Anterior cingulate cortex (tissue), 58 donors: ENCODE measurements at regions not wholly inside any gene's neighbourhood (a gene's known extent, or its start where the extent isn't known, plus 50 kb on each side); places are given as distances from the start of the nearest gene placed in this dataset.
A peak's percentile ranks its signal among the peaks of the same experiment; 100 is the strongest.
"Not testable (repeated sequence)": the region's sequence is repeated elsewhere in the genome, so short reads cannot be mapped to it uniquely, and the experiment has no call there.

Source experiments
- DNase-seq, 58 donors: peaks; one replicate each; lab custom pipeline; 2025; lab: John Stamatoyannopoulos, UW

- DNase-seq: no peak
Measured at GRCh38 chr2:8445580-8445979, 236.3 kb upstream of the ID2 start.

DNA sequence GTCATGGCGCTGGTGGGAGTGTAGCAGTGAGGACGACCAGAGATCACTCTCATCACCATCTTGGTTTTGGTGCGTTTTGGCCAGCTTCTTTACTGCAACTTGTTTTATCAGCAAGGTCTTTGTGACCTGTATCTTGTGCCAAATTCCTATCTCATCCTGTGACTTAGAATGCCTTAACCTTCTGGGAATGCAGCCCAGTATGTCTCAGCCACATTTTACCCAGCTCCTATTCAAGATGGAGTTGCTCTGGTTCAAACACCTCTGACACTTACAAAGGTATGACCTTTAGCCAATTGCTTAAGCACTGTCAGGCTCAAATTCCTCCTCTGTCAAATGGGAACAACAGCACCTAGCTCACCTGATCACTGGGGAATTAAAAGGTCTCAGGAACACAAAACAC, 235.1 kb upstream of the ID2 start:
- not testable (repeated sequence) for DNase-seq

GRCh38 chr2:8447610-8448221, 234.1 kb upstream of the ID2 start:
- no peak for DNase-seq

GRCh38 chr2:8448824-8449556, 232.9 kb upstream of the ID2 start:
- no peak for DNase-seq

GRCh38 chr2:8451273-8451672, 230.6 kb upstream of the ID2 start:
- no peak for DNase-seq

- DNase-seq: no peak
Measured at GRCh38 chr2:8452296-8452695, 229.6 kb upstream of the ID2 start.

GRCh38 chr2:8452979-8453903, 228.6 kb upstream of the ID2 start:
- DNase-seq: no peak

DNA sequence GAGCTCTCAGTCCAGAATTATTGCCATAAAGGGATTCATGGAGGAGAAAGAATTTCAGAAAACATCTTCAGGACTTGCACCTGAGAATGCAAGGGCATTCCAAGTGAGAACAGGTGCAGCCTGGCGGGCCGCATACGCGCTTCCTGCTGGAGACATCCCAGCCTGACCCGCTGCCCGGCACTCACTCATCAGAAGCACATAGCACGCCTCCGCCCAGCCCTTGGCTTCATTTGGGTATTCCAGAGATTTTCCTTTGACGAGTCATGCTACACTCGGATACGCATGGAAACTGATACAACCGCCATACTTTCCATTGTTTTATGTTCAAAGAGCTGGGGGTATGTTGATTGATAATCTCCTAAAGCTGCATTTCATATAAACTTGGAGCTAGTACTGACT, 228.0 kb upstream of the ID2 start:
- DNase-seq: no peak

DNA sequence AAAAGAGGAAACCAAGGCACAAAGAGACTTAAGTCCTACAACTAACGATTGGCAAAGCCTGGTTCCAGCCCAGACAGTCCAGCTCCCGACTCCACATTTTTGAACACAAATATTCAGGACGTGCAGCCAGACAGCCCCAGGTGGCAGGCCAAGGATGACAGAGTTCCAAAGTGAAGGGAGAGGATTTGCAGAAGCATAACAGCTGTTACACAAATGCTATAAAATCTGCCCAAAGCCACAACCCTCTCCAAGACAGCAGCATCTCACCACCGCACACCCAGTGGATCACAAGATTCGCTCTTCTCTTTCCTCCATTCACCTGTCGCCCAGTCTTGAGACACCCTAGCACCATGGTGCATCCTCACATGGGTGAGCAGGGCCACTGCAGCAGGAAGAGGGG, 227.1 kb upstream of the ID2 start:
- DNase-seq: no peak

DNA sequence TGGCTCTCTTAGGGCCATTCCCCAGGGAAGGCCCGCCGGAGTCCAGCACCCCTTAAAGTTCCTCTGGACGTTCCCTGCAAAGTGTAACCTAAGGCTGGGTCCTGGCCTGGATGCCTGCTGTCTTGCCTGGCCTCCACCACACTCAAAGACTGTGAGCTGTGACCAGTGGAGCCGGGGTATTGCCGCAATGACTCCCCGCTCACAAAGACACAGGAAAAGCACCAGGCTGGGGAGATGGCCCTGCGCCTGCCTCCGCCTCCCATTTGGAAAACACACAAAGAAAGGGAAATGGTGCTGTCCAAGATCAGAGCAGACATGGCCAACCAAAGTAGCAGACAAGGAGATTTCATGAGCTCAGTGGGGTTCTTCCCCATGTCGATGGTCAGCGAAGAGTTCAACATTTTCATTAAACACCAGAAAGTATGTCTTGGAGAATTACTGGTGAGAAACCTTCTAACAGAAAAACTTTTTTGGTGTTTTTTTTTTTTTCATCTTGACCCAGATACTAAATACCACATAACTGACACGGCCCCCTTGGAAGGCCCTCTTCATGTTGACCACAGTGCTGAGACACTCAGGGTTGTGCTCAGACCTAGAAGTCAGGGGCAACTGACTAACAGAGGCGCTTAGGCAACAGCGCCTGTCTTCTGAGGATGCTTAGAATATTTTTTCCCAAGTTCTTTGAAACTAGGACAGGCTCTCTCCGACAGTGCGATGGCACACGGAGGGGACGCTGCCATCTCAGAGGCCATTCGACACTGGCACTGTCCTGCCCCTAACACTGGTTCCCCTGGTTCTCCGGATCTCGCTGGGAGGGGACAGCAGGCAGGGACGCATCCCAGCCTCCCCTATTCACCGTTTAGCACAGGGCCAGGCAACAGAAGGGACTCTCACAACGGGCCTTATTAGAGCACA, 226.4 kb upstream of the ID2 start:
- peak in 27 of 58 donors; percentile 9 to 74 (median 43) for DNase-seq

GRCh38 chr2:8456151-8457091, 225.4 kb upstream of the ID2 start:
- DNase-seq: no peak

DNA sequence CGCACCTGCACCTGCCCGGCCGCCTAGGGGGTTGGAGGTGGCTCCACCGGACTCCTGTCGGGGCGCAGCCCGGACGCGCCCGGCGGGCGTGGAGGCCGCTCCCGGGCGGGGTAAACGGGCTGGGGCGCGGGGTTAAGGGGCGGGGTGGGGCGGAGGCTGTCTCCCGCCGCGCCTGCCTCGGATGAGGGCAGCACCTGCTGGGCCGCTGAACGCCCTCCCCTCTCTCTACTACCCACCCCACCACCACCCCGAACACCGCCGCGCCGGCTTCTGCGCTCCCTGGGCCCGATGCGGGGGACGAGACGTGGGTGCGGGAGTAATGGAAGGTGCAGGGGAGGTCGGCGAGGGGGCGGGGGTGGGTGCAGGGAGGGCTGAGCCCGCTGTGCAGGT, 224.8 kb upstream of the ID2 start:
- no peak for DNase-seq

GRCh38 chr2:8457699-8458502, 224.0 kb upstream of the ID2 start:
- no peak for DNase-seq

- no peak for DNase-seq
Measured at GRCh38 chr2:8458503-8459459, 223.1 kb upstream of the ID2 start.

DNA sequence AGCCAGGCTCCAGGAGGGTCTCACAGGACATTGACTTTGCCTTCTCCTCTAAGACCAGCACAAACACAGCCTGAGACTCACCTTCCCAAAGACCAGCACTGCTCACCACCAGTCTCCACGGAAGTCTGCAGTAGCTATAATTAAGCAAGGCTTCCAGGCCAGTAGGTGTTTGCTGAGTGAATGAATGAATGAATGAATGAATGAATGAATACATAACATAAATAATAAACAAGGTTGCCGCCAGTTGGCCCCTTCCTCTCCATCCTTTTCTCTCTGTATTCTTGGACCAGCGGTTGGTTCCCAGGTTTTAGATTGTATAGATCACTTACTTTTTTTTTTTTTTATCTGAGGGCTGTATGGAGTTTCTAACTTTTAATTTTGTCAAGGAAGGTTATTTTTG, 222.4 kb upstream of the ID2 start:
- no peak for DNase-seq

DNA sequence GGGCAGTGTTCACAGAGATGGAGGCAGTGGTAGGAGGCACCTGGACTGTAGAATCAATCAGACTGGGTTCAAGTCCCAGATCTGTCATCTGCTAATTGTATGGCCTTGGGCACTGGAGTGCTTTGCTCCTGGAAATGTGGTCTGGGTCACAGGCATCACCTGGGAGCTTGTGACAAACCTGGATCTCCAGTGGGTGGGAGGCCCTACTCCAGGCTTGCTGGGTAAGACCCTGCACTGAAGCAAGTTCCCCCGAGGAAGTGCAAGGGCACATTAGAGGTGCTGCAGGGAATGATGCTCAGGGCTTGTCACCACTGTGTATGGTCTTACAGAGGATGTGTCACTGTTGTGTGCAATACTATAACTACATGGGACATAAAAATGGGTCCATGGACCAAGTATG, 220.5 kb upstream of the ID2 start:
- no peak for DNase-seq

- no peak for DNase-seq
Measured at GRCh38 chr2:8462280-8462679, 219.6 kb upstream of the ID2 start.
